NCI-H526 (cell line): ENCODE measurements at regions not wholly inside any gene's neighbourhood (a gene's known extent, or its start where the extent isn't known, plus 50 kb on each side); places are given as distances from the start of the nearest gene placed in this dataset.
A peak's percentile ranks its signal among the peaks of the same experiment; 100 is the strongest.
"Not testable (repeated sequence)": the region's sequence is repeated elsewhere in the genome, so short reads cannot be mapped to it uniquely, and the experiment has no call there.

ENCODE experiments used
- DNase-seq, 2 experiments: peaks; one replicate each; lab custom pipeline; 2025; lab: John Stamatoyannopoulos, UW

DNA sequence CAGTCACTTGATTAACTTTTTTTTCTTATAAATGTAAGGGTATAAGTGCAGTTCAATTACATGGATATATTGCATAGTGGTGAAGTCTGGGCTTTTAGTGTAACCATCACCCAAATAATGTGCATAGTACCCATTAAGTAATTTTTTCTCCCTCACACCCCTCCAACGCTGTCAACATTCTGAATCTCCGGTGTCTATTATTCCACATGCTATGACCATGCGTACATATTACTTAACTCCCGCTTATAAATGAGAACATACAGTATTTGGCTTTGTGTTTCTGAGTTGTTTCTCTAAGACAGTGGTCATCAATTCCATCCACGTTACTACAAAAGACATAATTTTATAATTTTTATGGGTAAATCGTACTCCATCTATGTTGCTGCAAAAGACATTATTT is 1191.1 kb downstream of the NCAM2 start:
- no peak for DNase-seq

DNA sequence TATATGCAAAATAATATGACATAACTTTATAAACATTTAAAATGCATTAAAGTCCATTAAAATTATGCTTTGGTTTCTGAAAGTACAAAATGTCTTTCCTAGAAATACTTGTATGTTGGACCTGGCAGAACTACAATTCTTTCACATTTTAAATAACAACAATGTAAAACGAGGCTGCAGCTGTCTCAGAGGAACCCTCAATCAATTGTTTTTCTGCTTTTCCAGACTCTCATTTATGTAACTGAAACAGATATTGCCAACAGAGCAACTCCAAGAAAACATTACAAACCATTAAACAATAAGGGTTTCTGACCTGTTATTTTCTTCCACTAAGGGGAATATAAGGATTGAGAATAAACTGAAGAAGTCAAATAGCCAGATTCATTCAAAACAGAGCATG is 1193.4 kb downstream of the NCAM2 start:
- DNase-seq: no peak

DNA sequence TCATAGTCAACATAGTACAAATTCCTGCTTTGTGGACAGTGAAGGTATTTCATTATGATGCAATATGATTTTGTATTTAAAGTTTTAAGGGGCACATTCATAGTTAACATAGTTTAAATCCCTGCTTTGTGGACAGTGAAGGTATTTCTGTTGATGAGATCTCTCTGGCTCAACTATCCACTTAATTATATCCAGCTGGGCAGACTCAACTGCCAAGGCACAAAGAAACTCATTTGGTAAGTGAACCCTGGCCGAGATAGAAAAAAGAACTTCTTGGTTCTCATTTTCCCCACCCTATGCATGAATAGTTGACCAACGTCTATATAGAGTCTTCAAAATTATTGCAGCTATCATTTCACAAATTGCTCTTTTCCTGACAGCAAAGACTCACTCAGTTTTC is 1194.6 kb downstream of the NCAM2 start:
- no peak for DNase-seq

DNA sequence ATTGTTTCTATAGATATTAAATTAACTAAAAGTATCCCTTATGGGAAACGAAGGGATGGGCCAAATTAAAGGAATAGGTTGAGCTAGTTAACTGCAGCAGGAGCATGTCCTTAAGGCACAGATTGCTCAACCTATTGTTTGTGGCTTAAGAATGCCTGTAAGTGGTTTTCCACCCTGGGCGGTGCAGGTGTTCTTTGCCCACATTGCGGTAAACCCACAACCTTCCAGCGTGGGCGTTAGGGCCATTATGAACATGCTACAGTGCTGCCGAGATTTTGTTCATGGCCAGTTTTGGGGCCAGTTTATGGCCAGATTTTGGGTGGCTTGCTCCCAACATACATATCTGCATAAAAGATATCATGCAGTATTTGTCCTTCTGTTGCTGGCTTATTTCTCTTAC is 1196.8 kb downstream of the NCAM2 start:
- DNase-seq: not testable (repeated sequence)

DNA sequence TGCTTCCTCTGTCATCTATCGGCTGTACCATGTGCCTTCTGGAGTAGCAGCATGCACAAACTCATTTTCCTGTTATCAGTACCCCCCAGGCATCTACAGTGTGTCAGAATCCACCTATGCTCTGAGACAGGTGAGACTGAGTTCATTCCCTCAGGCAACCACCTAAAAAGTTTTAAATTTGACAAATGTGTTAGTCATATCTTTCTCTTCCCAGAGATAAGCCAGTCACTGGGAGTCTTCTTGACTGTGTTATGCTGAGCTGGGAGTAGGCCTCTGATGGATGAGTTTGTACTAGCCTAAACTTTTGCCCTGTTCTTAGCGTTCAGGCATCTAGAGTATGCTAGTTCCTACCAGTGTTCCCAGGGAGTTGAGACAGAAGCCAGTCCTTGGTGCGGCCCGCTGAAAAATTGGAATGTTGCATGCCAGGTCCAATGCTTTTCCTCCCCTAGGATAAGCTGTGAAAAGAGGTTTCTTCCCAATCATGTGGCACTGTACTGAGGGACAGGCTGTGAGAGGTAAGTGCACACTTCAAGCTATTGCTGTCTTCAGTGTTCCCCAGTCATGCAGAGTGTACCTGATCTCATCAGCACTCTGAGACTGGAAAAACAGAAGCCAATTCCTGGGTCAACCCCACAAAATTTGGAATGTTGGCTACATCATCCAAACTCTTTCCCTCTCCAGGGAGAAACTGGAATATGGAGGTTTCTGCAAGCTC is 1202.3 kb downstream of the NCAM2 start:
- no peak for DNase-seq

DNA sequence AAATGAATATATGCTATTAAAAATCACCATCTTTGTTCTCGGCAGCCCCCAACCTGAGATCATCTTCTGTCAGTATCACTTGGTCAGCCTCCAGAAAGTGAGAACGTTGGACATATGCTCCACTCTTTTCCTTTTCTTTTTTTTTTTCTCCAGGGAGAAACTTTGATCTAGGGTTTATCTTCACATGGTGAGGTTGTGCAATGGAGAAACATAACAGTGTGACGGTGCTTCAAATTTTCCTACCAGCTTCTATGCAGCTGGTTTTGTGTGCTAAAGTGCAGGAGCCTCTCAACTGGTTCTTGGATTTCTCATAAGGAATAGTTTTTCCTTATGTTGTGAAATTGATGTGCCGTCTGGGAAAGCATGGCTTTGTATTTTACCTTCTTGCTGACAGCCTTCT is 1202.9 kb downstream of the NCAM2 start:
- DNase-seq: no peak

DNA sequence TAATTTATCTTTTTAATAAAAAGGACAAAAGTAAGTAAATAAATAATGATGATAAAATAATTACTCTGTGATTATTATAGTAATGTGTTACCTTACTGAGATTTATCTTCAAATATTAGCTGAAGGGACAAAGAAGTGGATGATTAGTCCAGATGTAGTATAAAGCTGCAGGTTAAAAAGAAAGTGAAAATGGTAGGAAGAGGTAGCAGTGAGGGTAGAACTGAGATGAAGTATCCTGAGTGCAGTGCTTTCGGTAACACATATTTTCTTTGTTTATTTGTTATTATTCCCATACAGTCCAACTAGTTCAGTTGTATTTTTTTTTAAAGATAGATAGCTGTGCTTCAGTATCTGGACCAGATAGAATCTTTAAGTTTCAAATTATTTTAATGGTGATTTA is 1203.5 kb downstream of the NCAM2 start:
- no peak for DNase-seq

DNA sequence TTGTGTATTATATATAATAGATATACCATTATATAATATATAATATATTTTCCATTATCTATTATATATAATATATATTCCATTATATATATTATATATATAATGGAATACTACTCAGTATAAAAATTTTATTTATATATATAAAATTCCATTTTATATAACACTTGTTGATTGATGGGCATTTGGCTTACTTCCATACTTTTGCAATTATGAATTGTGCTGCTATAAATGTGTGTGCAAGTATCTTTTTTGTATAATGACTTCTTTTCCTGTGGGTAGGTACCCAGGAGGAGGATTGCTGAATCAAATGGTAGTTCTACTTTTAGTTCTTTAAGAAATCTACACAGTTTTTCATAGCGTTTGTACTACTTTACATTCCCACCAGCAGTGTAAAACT is 1211.1 kb downstream of the NCAM2 start:
- no peak for DNase-seq

DNA sequence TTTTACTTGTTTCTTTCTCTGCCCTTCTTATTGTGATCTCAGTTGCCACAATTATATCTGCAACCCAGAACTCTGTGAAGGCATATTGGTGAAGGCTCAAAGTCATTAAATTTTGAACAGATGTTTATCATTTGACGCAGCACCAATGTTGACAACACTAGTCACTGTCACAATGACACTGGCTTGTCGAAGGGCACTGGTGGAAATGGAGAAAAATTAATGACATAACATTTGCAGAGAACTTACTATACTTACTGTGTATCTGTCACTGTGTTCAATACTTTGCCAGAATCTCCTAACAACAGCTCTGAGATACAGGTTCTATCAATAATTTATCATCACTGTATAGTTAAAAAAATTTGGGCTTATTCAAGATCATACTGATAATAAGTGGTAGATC is 1213.7 kb downstream of the NCAM2 start:
- DNase-seq: no peak

DNA sequence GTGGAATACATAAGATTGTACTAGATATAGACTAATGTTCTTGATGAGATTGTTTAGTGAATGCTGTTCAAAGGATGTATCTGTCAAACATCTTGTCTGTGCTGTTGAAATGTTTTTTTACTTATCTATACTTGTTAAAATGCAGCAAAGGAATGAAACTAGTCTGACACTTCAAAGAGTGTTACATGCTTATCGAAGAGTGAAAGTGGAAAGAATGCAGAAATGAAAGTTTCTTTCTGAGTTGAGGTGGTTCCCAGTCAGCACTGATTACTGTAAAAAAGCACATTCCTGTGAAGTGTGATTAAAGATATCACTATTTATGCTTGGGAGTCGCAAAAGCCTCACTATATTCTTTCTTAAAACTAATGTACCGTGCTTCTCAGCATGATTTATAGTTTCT is 1225.2 kb downstream of the NCAM2 start:
- DNase-seq: no peak

DNA sequence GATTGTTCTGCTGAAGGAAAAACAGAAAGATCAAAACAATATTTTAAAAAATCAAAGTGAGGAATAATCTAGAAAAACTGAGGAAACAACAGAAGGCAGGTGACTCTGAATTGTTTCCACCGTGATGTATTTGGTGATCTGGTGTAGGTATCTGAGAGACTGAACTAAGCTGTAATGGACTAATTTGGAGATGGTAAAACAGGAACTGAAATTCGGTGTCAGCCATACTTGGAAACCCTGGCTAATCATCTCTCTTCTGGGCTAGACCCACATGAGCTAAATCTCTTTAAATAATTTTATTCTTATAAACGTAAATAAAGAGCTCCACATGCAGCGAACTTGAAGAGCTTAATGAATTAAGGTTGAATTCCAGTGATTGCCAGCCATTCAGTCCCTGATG is 1226.1 kb downstream of the NCAM2 start:
- no peak for DNase-seq

DNA sequence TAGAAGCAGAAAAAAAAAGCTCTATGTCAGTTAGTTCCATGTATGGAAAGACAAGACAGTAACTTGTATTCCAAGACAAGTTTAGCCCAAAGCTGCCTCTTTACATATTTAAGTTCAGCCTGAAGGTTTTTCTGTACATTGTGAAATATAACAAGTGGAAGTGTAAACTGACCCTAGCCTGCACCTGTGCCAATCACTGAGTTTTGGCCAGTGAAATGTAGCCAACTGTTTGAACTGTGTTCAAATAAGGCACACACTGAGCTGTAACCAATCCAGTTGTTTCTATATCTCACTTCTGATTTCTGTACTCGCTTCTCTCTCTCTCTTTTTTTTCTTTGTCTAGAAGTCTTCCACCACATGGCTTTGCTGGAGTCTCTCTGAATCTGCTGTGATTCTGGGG is 1227.1 kb downstream of the NCAM2 start:
- no peak for DNase-seq

DNA sequence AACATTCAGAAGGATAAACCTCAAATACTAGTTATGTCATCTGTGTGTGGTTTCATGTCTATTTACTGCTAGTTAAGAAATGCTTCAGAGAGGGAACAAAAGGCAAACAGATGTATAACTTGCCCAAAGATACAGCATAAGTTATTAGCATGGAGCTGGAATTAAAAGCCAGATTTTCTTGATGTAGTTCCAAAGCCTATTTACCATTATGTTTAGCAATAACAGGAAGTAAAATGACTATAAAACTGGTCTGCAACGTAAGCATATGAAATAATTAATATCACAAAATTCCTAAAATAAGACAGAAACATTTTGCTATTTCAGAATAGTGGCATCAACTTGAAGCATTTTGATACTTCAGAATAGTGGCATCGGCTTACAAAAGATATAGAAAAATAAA is 1232.8 kb downstream of the NCAM2 start:
- no peak for DNase-seq

DNA sequence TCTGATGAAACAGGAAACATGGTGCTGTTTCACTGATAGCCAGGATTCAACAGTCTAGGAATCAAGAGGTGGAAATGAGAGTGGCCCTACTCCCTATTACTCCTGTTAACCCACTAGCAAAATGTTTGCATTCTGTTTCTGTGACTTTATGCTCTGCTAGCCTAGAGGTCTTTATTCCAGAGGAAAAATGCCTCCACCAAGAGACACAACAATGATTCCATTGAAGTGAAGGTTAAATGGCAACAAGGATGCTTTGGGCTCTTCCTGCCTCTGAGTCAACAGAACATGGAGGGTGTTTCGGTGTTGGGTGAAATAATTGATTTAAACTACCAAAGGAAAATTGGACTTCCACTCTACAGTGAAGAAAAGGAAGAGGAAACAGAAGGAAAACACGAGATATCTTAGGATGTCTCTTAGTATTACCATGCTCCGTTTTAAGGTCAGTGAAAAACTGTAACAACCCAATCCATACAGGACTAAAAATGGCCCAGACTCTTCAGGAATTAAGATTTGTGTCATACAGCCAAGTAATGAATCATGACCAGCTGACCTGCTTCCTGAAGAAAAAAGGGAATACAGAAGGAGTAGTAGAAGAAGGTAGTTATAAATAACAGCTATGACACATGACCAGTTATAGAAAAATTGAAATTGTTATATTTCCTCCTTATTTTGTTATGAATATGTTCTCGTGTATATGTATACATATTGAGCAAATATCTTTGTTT is 1237.8 kb downstream of the NCAM2 start:
- DNase-seq: no peak

DNA sequence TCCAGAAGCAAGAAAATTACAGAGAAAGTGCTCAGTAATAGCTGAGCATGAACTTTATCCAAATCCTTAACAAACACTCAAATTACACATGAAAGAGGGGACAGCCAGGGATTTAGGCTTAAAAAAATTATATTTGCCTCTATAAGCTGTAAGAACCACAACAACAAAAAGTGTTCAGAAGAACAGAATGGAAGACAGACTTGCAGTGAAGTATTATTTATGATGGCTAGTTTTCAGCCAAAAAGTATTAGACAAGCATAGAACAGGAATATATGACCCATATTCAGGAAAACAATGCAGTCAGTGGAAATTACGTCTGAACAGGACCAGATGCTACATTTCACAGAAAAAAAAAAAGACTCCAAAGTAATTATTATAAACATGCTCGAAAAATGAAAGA is 1246.3 kb downstream of the NCAM2 start:
- DNase-seq: no peak

DNA sequence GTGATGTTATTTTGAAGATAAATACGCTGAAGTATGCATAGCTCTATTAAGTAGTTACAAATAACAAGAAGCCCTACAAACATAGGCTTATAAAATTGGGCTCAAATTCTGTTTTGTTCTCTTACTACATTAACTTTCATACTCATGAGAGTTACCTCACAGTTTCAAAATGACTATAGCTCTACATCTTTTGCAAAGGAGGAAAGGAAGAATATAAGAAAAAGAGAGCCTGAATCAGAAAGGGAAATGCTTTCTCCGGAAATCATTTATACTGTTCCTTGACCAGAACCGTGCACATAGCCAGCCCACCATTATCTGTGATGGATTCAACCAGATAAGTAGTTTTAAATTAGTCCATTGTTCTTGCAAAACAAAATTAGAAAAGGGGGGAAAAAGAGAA is 1252.1 kb downstream of the NCAM2 start:
- DNase-seq: no peak

DNA sequence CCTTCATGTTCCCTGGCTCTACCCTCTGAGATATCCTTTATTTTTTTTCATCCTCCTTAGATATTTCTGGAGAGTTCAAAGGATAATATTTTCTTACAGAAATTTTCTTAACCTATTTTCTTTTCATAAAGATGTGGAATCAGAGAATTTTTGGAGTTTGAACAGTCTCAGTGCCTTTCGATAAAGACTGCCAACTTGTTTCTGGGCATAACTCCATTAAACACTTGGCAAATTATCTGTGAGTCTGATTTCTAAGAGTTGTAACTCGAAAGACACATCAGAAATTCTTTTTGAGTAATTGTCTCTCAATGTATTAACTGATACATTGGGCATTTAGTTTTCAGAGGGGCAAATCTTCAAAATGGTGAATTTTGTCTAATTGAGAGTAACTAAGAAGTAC is 1255.6 kb downstream of the NCAM2 start:
- no peak for DNase-seq

DNA sequence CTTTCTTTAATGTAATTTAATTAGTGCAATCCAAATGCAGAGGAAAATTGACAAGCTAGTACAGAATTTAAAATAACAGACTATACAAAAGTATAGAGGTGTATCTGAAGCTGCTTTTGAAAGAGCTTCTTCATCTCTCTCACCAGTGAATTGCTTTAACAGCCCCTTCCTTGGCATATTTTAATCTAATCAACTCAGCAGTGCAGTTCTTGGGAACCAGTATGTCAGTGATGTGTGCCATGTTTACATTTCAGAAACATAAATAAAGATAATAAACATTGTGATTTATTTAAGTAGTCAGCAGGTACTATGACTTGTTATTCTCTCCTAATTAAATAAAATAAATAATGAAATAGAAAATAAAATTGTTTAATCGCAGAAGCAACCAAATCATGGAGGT is 1260.6 kb downstream of the NCAM2 start:
- DNase-seq: no peak

DNA sequence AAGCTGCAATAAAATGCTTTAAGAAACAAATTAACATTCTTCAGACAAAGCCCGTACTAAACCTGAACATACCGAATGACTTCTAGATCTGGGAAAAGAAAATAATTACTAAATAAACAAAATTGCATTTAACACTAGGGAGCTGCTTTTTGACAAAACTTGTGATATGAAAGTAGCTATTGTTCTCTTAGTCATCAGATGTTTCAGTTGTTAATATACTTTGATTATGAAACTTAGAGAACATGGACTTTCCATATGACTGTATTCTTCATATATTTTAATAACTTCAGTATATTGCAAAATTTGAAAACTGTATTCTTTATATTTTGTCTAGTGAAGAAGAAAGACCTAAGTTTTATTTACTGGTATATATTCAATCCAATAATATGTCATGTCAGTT is 1262.1 kb downstream of the NCAM2 start:
- no peak for DNase-seq

DNA sequence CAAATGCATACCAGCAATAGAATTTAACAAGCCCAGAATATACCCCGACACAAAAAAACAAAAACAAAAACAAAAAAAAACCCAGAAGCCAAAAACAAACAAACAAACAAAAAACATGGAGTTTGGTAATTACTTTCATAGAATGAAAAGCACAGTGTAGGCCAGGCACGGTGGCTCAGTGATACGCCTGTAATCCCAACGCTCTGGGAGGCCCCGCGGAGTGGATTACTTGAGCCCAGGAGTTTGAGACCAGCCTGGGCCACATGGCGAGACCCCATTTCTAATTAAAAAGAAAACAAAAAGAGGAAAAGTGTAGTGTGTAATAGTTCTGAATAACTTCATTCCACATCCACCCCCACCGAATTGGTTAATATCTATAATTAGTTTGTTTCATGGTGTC is 1265.7 kb downstream of the NCAM2 start:
- DNase-seq: no peak

DNA sequence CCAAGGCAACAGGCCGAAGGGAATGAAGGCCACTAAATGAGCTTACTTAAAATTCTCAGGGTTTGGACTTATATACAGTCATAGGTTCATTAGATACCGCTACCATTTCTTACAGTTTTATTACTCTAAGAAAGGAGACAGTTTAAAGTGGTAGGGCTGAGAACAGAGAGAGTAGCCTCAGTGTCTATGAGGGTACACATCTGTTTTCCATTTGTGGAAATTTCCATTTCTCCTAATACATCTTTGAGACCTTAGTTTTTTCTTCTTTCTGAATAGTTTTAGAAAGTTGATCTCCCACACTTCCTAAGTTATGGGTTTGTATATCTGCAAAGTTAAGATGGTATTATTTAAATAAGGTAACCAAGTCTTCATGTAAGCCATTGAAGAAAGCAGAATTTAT is 1279.1 kb downstream of the NCAM2 start:
- no peak for DNase-seq

DNA sequence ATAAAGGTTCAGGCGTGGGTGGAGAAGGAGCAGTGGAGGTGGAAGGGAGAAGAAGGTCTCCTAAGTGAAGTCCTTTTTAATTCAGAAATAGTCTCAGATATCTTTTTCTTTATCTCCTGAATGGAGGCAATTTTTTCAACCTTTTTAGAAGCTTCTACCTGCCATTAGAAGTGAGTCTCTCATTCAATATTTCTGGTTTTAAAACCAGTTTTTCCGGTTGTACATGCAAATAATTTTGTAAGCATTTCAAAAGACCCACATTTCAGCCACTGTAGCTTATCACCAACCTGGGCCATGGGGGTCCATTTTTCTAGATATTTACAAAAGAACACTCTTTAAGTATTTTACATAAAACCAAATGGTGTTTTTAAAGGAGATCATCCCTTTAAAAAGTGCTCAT is 1280.2 kb downstream of the NCAM2 start:
- peak; percentile 63 to 67 for DNase-seq

DNA sequence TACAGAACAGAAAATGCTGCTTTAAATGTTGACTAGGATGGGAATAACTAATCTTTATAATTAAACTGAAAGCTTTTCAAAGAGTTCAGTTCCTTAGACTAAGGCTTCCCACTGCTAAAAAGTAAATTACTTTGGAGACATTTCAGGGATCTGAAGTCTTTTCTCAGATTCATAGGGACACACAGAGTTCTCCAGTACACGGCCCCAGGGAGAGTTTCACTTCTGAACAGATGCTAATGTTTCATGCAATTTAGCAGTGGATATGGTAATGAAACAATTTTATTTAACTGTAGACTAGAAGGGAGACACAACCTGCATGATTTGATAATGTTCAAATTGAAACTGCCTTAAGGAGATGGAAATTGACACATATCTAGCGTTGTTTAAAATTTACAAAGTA is 1282.6 kb downstream of the NCAM2 start:
- DNase-seq: no peak

DNA sequence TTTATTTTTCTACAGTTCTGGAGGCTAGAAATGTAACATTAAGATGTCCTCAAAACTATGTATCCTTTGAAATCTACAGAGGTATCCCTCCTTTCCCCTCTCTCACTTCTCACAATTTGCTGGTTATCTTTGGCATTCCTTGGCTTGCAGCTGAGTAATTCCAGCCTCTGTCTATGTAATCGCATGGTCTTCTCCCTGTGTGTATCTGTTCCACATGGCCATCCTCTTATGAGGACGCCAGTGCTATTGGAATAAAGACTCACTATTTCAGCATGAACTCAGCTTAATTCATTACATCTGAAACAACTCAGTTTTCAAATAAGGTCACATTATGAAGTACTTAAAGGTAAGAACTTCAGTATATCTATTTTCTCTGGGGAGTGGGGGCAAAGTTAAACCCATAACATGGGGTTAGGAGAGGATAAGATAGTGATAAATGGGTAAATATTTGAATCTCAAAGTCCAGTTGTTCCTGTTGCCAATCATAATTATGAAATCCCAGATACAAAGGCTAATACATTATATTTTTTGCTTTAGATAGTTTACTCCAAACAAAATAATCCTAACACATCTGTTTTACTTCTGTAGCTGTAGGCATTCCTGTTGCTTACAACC is 1290.8 kb downstream of the NCAM2 start:
- DNase-seq: no peak
